ENCODE measurements at regions not wholly inside any gene's neighbourhood (a gene's known extent, or its start where the extent isn't known, plus 50 kb on each side); places are given as distances from the start of the nearest gene placed in this dataset.

- no peak for TF ChIP-seq FOXK2 (IDR thresholded peaks at IDR 0.05)
- no peak for TF ChIP-seq ARNT (IDR thresholded peaks at IDR 0.05)
Observed at GRCh38 chr10:2924431-2924830, 142.9 kb upstream of the PFKP start.
